Fibroblast of skin of right biceps (primary cell): ENCODE measurements at regions not wholly inside any gene's neighbourhood (a gene's known extent, or its start where the extent isn't known, plus 50 kb on each side); places are given as distances from the start of the nearest gene placed in this dataset.

Experiments used
- DNase-seq: peaks from one replicate; pipeline ENCODE4 v3.0.0-alpha.2; 2013

DNA sequence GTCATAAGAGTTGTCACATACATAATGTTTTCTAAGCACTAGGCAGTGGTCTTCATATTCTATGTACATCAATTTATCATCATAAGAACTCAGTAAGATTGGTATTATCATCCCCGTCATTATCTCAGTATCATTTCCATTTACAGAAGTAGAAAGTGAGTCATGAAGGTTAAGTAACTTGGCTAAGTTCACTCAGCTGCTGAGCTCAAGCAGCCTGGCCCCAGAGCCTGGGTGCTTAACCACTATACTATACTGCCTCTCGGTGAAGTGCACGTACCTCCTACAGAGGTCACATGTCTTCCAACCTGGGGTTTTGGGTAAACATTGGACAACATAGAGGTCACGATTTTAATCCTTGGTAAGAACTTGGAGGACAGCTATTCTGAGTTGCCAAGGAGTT lies 161.5 kb upstream of the GATB start:
- DNase-seq = peak; percentile 4

DNA sequence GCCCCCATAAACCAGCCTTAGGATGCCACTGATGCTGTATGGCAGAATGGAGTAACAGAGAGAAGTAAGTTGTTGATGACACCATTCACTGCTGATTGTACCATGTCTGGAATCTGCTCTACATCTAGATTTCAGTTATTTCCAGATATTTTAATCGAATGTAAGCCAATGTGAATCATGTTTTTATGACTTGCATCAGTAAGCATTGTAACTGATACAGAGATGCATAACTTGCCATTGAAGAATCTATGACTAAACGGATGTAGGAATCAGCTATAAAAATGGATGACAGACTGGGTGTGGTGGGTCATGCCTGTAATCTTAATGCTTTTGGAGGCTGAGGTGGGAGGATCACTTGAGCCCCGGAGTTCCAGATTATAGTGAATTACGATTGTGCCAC lies 161.0 kb upstream of the GATB start:
- DNase-seq = peak; percentile 59

DNA sequence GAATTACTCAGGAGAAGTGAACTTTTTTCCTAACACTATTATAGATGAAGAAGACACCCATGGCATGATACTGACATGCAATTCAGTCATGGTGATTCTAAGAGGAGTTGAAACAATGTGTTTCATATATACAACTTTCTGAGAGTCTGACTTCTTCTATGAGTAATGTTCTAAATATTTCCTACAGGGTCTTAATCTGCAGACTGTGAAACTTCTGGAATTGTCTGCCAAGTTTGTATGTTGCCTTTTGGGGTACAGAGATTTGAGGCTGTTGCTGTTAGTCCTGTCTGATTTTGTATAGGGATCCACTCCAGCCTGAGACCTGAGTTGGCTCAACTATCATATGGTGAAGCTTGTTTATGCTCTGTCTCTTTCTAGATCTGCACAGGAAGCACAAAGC lies 160.6 kb upstream of the GATB start:
- DNase-seq = peak; percentile 62

DNA sequence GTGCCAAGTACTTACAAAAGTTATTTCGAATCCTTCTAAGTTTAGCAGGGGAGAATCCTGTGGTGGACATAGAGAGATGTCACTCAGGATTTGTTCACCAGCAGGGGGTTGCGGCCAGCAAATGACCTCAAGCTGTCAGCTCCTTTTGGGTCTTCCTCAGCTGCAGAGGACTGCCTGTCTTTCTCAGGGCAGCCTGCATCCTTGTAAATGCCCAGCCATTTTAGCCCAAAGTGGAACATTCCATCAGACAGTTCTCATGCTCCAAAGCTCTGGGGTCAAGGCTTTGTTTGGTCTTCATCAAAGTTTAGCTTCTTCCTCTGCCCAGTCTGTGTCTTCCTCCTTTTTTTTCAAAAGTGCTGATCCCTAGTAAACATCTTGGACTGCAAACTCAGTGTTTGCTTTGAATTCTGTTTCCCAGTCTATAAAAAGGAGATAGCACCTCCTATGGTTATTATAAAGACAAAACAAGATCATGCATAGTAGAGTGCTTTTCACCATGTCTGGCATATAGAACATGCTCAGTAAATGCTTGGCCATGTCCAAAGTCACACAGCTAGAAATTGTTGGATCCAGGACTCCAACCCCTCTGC lies 156.4 kb upstream of the GATB start:
- DNase-seq = no peak

DNA sequence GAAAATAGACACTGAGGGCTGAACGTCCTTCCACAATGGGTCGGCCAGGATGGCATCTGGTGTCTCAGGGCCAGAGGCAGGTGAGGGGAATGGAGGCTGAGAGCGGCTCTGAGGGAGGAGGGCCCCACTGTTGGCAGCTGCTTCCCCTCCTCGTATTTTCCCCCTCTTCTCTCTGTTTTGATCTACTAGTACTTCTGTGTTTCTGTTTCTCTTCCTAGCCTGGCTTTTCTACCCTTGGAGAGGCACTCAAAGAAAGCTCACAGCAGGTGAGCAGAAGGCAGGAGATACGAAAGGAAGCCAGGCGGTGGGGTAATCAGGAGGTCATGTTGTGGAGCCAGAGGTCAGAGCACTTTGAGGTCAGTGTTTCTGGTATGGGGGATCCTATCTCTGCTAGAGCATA lies 151.8 kb upstream of the GATB start:
- DNase-seq = no peak

DNA sequence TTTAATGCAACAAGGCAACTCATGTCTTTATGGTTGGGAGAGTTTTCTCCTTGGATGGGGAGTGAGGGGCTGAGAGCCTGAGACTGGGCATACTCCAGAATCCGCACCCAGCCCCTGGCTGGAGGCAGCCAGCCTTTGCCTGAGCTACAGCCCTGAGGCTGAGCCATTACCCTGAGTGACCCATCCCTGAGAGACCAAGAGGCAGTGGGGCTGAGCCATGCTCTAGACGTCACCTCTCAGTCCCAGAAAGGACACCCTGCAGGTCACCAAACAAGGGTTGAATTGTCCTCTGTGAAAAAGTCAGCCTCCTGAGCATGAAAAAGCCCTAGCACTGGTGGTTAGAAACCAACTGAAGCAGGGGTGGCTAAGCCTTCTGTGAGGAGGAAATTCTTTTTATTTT lies 151.2 kb upstream of the GATB start:
- DNase-seq = no peak

DNA sequence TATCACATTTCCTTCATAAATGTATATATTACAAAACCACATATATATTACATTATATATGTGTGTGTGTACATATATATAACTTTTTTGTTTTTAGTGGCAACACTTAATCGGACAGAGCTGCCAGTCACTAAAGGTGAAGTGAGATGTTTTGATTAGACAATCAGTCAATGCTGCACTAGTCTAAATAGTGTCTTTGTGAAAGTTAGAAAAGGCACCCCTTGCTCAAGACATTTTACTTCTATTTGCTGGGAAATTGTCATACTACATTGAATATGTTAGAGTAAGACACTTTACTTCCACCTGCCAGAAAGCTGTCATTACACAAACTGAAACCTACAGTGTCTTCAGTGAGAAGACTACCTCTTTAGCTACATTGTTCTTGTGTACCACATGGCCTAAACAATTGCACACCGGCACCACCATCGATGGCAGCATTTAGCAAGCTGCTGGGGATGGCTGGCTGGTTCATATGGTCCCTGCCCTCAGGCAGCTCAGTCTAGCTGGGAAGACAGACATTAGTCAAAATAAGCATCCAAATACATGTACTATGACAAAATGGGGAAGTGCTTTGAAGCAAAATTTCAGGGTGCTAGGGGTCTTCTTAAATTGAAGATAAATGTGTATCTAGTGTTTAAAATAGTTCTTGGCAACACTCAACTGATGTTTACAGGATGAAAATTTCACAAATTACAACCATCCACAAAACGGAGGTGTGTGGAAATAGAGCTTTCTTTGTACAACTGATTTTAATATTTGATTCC lies 148.1 kb upstream of the GATB start:
- no peak for DNase-seq

DNA sequence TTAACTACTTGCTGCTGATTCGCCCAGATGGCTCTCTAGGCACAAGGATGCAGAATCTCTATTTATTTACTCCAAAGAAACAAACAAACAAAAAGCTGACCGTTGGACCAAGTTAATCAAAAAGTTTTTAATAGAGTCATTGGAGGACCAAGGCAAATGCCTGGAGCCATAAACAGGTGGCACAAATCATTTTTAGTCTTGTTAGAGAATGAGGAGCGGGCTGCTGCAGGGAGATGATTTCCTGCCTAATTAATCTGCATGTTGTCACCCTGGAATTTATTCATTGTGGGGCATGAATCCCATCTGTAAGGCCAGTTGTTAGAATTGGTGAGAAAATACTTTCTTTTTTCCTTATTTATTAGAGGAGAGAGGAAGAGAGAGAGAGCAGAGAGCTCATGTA lies 147.4 kb upstream of the GATB start:
- DNase-seq = no peak

DNA sequence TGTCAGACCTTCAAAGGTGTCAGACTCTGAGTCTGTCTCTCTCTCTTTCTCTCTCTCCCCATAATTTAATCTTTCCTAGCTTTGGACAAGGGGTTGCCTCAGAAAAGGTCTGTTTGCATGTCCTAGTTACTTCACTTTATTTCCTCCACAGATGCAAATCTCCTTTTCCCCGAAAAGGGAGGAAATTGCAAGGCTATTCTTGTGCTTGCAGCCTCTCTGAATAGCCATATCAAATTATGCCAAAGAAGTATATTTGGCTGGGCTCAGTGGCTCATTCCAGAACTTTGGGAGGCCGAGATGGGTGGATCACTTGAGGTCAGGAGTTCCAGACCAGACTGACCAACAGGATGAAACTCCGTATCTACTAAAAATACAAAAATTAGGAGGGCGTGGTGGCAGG lies 145.6 kb upstream of the GATB start:
- no peak for DNase-seq

DNA sequence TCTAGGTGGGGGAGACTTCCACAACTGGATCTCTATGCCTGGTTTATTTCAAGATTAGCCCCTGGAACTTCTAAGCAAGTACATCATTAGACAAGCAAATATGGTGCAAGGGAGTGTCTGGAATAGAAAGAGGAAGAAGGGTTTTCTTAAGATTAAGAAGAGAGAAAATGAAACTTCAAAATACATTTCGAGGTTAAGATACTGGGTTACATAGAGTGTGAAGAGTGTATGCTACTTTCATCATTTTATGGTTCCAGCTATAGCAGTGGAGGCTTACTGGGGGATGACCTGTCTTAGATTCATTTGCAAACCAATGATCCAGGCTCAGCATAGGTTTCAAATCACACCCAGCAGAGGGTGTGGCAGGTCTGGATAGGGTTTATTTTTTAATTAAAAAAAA lies 144.4 kb upstream of the GATB start:
- no peak for DNase-seq

DNA sequence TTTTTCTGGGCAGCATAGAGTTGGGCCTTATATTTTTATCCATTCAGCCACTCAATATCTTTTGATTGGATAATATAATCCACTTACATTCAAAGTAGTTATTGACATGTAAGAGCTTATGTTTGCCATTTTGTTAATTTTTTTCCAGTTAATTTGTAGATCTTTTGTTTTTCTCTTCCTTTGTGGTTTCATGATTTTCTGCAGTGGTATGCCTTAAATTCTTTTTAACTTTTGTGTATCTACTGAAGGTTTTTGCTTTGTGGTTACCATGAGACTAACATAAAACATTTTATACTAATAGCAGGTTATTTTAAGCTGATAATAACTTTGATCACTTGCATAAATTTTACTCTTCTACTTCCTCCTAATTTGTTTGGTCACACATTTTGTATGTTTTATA lies 140.8 kb upstream of the GATB start:
- DNase-seq = no peak

DNA sequence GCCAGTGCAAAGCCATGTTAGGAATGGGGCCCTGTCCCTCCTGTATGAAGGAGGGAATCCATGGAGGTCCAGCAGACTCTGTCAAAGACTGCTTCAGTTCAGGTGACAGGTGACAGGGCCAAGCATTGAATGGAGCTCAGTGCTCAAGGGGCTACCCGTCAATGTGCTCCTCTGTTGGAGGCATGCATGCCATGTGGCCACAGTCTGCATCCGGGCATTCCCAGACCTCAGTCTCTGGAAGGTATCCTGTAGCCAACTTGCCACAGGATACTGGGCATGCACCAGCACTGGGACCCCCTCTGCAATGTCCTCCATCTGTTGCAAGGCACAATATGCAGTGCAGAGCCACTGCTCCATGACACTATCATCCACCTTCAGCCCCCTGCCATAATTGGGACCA lies 136.1 kb upstream of the GATB start:
- no peak for DNase-seq

DNA sequence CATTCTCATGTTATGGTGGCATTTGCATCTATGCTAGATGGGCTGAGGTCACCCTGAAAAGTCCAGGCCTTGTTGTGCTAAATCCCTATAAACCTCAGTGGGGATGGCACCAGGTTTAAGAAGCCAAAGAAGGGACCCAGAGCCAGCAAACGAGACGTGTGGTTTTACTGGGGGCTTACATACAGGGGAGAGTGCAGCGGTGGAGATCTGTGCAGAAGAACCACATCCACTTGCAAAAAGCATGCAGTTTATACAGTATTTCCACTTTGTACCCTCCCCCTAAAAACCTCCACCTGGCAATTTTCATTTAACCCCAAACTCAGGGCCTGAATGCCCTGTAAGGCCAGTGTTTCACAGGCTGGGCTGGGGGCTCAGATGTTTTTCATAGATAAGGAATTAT lies 134.9 kb upstream of the GATB start:
- no peak for DNase-seq

DNA sequence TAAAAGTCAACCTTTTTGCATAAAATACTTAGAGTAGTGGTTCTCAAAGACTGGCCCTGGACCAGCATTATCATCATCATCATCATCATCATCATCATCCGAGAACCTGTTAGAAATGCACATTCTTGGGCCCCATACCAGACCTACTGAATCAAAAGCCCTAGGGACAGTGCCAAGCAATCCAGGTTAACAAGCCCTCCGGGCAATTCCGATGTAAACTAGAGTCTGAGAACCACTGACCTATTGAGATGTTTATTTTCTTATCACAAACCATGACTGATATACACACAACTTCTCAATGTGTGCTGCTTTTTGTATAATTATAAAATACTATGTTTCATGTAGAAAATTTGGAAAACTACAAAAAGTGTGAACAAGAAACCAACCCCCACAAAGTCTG lies 133.4 kb upstream of the GATB start:
- no peak for DNase-seq

DNA sequence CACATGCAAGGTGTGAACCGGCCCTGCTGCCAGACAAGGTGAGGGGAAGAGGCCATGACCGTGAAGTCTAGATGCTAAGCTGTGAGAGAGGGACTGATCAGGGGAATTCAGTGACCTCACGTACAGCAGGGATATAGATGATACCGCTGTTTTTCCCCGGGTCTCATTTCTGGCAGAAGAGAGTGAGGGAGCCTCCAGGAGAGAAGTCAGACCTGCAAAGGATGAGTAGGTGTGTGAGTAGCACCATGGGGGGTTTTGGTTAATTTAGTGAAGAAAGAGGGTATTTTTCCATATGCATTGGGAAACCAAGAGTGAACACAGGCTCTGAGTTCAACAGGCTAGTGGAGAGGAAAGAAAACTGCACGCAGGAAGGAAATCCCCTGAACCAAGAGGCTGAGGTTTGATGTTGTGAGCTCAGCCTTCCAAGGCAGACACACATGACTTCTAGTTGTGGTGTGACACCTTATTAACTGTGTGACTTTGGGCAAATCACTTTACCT lies 127.6 kb upstream of the GATB start:
- no peak for DNase-seq

DNA sequence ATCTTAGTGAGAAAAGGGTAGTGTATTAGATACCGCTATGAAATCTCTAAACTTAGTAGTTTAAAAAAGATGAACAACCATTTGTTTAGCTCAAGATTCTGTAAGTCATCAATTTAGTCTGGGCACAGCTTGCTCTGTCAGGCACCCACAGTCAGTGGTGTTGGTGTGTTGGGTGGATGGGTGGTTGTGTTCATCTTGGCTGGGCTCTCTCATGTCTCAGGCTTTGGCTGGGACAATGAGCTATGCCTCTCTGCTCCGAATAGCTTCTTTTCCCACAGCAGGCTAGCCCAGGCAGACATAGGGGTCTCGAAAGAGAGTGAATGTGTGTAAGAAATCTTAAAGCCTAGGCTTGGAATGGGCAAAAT lies 127.0 kb upstream of the GATB start:
- no peak for DNase-seq

DNA sequence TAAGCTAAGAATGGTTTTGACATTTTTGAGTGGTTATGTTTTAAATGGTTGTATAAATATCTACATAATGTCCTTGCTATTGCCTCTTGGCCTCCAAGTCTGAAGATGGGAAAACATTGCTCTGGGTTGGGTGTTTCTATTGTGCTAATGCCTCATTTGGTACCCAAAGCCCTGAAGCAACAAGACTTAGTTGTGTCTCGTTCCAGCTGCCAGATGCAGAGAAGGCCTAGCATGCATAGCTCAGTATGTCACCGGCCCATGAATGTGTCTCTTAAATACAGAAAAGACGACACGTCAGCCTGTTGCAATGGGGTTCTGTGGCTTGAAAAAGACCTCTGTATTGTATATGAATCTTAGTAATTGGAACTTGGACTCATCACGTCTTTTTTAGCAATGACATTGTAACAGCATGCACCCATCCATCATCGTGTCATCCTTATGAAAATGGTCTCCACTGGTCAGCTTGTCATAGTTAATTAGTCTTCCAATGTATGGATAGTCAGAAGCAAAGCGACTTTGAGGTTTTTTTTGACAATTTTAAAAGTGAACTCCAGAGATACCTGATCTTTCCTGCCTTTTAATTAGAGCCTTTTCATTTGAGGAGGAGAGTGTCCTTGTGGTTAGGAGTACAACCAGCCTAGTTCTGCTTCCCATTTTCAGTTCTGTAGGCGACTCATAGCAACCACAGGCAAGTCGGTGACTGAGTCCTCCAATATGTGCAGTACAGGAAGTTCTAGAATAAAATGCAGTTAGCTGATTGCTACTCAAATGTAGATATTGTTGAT lies 126.4 kb upstream of the GATB start:
- DNase-seq = no peak

DNA sequence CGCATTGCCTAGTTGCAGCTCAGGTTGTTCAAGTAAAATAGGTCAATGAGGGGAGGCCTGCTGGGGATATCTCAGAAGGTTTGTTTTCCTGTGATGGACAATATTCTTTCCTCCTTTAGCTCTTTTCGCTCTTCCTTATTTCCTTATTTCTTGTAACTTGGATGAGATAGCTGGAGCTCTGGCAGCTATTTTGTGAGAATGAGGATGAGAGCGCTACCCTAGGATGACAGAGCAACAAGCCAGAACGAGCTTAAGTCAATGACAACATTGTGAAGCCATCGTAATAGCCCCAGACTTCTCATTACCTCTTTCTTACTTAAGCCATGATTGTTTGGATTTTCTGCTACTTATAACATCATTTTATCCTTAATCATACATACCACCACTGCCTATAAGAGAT lies 124.3 kb upstream of the GATB start:
- no peak for DNase-seq

DNA sequence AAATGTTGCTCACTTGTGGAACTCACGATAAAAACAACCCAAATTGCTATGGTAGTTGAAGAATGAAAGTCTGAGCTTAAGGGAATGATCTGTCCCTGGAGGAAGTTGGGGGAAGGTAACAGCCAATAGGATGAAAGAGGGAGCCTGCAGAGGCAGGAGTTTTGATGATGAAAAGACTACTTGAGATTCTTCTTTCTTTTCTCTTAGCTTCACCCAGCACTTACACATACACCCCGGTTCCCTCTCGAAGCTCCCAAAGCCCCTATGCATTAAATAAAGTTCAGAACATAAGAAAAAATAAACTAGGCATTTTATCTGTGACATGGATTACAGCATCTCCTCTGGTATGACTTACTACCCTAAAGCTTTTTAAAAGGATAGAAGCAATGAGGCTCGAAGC lies 122.9 kb upstream of the GATB start:
- no peak for DNase-seq

DNA sequence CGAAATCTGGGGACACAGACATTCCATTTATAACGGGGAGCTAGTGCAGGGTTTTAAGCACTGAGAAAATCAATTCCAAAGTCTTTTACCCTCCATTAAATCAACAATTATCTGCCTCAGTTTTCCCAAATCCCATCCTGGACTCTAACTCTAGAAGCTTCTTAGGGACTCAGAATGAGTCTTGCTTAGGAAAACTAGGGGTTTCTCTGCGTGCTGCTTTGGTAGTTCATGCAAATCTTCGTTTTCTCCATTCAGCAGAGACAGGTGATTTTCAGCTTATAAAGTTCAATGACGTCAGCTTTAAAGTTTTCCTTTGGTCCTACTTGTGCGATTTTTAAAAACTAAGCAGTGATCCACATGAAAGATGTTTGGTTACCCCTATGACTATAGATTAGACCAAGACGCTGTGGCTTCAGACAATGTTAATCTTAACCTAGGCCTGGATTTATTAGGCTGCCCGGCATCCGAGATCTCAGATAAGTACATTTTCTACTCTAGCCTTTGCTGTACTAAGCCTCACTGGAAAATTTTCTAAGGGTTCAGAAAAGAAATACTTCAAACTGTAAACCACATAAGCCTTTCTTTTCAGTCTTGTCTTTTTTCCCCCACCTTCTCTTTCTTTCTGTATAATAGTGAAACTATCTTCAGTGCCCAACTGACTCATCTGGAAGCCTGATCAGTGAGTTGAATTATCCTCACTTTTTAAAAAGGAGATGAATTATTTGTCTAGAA lies 121.4 kb upstream of the GATB start:
- DNase-seq = no peak

DNA sequence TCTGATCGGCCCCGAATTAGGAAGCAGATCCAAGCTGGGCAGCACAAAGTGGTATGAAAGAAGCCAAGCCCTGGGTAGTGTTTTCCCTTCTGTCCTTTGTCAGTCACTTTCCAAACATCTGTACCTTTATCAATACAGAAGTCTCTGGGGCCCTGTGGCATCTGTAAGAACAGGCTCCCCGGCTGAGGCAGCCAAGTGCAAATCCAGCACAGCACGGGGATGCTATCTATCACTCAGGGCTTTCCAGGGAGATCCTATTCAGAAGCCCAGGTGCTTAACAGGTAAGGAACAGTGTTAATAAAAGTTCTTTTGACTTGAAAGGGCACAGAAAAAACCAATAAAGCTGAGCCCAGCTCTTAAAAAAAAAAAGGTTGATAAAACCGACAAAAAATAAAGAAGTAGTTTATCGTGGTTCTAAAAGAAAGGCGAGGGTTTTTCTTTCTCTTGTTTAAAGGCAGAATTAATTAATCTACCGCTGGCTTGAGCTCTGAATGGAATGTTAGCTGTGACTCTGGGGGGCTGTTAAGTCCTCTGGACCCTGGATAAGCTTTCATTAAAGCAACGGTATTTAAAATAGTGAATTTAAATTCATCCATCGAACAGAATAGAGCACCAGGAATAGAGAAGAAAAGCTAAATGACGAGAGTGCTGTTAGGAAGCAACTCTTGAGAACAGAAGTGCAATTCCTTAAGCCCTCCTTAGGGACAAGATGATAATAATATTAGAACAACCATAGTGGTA lies 119.1 kb upstream of the GATB start:
- DNase-seq = no peak

DNA sequence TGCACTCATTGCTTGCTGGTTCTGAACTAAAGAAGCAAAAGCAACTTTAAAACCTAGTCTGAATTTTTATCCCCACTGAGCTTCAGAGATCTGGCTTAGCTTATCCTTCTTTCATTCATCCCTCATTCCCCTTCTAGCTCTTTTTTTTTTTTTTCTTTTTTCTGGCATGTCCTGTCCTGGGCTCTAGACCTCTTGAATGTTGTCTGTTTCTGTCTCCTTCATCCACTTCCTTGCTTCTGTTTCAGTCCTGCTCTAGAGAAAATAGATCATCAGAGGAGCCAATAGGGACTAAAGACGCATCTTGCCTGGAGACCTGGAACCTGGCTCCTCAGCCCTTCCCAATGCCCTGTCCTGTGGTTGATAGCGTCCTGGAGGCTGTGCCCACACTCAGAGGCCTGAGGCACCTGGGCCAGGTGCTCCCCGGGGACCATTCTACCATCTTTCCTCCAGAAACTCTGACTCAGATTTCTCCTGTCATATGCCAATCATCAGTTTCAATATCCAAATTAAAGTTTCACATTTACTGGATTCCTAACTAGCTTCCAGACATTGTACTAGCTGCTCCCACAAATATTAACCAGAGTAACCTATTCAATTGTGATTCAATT lies 115.7 kb upstream of the GATB start:
- no peak for DNase-seq
